ENCODE measurements at regions not wholly inside any gene's neighbourhood (a gene's known extent, or its start where the extent isn't known, plus 50 kb on each side); places are given as distances from the start of the nearest gene placed in this dataset.

GRCh38 chr4:112896609-112897190 lies 152.8 kb upstream of the ANK2 start:
- no CpG with 5 or more reads among the region's 9 CpGs for WGBS (ENCODE audit: extremely low coverage, insufficient read length, low lambda C conversion rate)
- H3K27me3 Mint-ChIP-seq (ENCODE audit: low read depth) = no peaks in the 10 kb centered on the region

More at GRCh38 chr4:112896609-112897190, 152.8 kb upstream of the ANK2 start:
- Histone ChIP-seq H3K4me1 (ENCODE audit: insufficient read depth, low read length) (peaks cover 8% of the 10 kb centered on the region; the same call in 1 of the 2 replicates), H4K5ac (ENCODE audit: insufficient read length, low read depth, low read length) (no peak overlapping the region), H3K27me3 (ENCODE audit: insufficient read depth, low read length) (no peaks in the 10 kb centered on the region), H3K9ac (ENCODE audit: extremely low read depth, insufficient read length, low read length) (no peak overlapping the region), H2BK12ac (ENCODE audit: insufficient read length, low read depth, low read length) (no peak overlapping the region), H2AK5ac (ENCODE audit: insufficient read length, low read length) (no peak overlapping the region), H4K20me1 (ENCODE audit: control insufficient read depth, insufficient read depth, insufficient read length) (no peaks in the 10 kb centered on the region), H3K56ac (ENCODE audit: insufficient read length, low read depth, low read length) (no peak overlapping the region), H2BK20ac (ENCODE audit: low read depth, low read length, poor library complexity, severe bottlenecking) (no peak overlapping the region), H4K91ac (ENCODE audit: insufficient read length, low read depth, low read length) (no peak overlapping the region), H3K18ac (ENCODE audit: insufficient read length, low read depth, low read length) (no peak overlapping the region), H3K79me1 (ENCODE audit: insufficient read depth, low read depth, low read length, poor library complexity, severe bottlenecking) (no peaks in the 10 kb centered on the region), H4K8ac (replicated peaks; ENCODE audit: insufficient read length, low read depth, low read length) (no peak overlapping the region), H3K79me2 (ENCODE audit: insufficient read depth, low read length) (0 out of 2 replicates have a peak, but pooled peaks cover 2% of the 10 kb centered on the region), H3K23ac (ENCODE audit: insufficient read length, low read depth, low read length) (no peak overlapping the region), H3K27ac (ENCODE audit: insufficient read length, low read depth, low read length) (no peak overlapping the region), H3T11ph (ENCODE audit: low read length) (no peak overlapping the region), H3K23me2 (ENCODE audit: insufficient read length, low read depth, low read length, poor library complexity, severe bottlenecking) (no peaks in the 10 kb centered on the region), H3K4me2 (ENCODE audit: insufficient read depth, insufficient read length, low read length) (no peak overlapping the region), H3K4ac (ENCODE audit: low read depth, low read length) (no peak overlapping the region), H3K9me3 (ENCODE audit: control insufficient read depth, low read depth, low read length) (no peaks in the 10 kb centered on the region), H2BK15ac (ENCODE audit: low read depth, low read length) (no peak overlapping the region), H2AFZ (ENCODE audit: low read length) (no peak overlapping the region), H3K14ac (ENCODE audit: insufficient read depth, low read length) (no peak overlapping the region), H2BK5ac (ENCODE audit: insufficient read length, low read length) (no peak overlapping the region), H2BK120ac (ENCODE audit: low read depth, low read length, poor library complexity, severe bottlenecking) (no peak overlapping the region)
- no peaks in the 10 kb centered on the region; a peak in 2 of 7 replicates for H3K36me3 Mint-ChIP-seq (ENCODE audit: insufficient read depth in 1 of 3, low read depth in 3 of 3)
- H3K9me3 Mint-ChIP-seq = no peaks in the 10 kb centered on the region
- DNase-seq = no peak
- peaks cover 47 to 61% of the 10 kb centered on the region in 2 experiments for H3K4me1 Mint-ChIP-seq
- no peak for TF ChIP-seq CTCF (conservative IDR thresholded peaks at IDR 0.05)
- H3K27ac Mint-ChIP-seq = peak overlapping the region; percentile 2 to 86 (median 5); a peak in 5 of 7 replicates
- no peak overlapping the region; a peak in 1 of 5 replicates for H3K4me3 Mint-ChIP-seq

Measured in H9 (cell line).